ENCODE measurements at regions not wholly inside any gene's neighbourhood (a gene's known extent, or its start where the extent isn't known, plus 50 kb on each side); places are given as distances from the start of the nearest gene placed in this dataset.

DNA sequence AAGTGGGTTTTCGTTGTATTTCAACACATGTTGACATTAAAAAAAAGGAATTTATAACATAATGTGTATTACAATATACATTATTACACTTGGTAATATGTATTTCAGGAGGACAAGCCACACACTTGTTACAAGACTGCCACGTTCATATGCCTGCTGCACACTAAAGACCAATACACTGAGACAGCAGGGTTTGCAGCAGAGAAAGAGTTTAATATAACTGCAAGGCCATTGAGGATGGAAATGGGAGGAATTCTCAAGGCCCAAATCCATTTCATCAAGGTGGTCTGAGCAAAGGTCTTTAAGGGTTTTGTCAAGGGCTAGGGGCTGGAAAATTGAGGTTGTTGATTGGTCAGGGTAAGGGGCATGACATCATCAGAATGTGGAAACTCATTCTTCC lies 1017.8 kb upstream of the CDH10 start:
- TF ChIP-seq EZH2 (IDR thresholded peaks at IDR 0.05) = no peak
- no peak for TF ChIP-seq POLR2AphosphoS5 (IDR thresholded peaks at IDR 0.05; ENCODE audit: borderline replicate concordance, low read depth, low read length)

Data from SK-N-MC (cell line).